B cell (primary cell): ENCODE measurements at regions not wholly inside any gene's neighbourhood (a gene's known extent, or its start where the extent isn't known, plus 50 kb on each side); places are given as distances from the start of the nearest gene placed in this dataset.

Experiments
- ATAC-seq: fragments of 200-7000 bp; cut with Tn5 transposase; one replicate; pipeline ENCODE4 v1.10.0; 2021; ENCODE audit warnings: low read depth, mild to moderate bottlenecking, moderate number of reproducible peaks, moderate library complexity
- CTCF ChIA-PET: fragments of 350-600 bp; sonication (Branson Sonifier 250); formaldehyde crosslinking; loops from one replicate; lab custom pipeline; 2021; ENCODE audit warnings: antibody characterized with exemption, inconsistent platforms; lab: Charles Lee
- POLR2A ChIA-PET: fragments of 350-600 bp; sonication (Branson Sonifier 250); formaldehyde crosslinking; loops from one replicate; lab custom pipeline; 2021; ENCODE audit warnings: antibody characterized with exemption; lab: Charles Lee
- DNase-seq: peaks from one replicate; pipeline ENCODE4 v3.0.0; 2013
- H2AFZ ChIP-seq: 2 replicates; pipeline ENCODE4 v1.6.1; 2012; ENCODE audit warnings: mild to moderate bottlenecking, low read depth, low read length; ENCODE audit not compliant: insufficient read depth, poor library complexity, severe bottlenecking
- H3K27ac ChIP-seq, 2 donors: 1 replicate in 1 of 2; 2 replicates in 1 of 2; pipeline ENCODE4 v1.5.1; 2012 to 2013; ENCODE audit warnings: low read length in 2 of 2, mild to moderate bottlenecking in 2 of 2, moderate library complexity in 1 of 2
- H3K27me3 ChIP-seq, 4 experiments: fragments of 200-600 bp in 1 of 4; sonication (generic) in 1 of 4; replicated peaks in 1 of 4; 1 replicate in 2 of 4; 2 replicates in 2 of 4; pipeline versions ENCODE4 v1.6.1 to v1.7.0; 2013 to 2016; ENCODE audit warnings: low read length in 3 of 4, mild to moderate bottlenecking in 2 of 4, mixed read lengths in 1 of 4, moderate library complexity in 1 of 4; ENCODE audit not compliant: insufficient read depth in 4 of 4, control insufficient read depth in 3 of 4; ENCODE audit errors: control extremely low read depth in 1 of 4
- H3K36me3 ChIP-seq, 2 experiments: replicated peaks in 1 of 2; 1 replicate in 1 of 2; 2 replicates in 1 of 2; pipeline versions ENCODE4 v1.6.1 to v1.7.1; 2013; ENCODE audit warnings: low read length in 1 of 2; ENCODE audit not compliant: insufficient read depth in 2 of 2, control insufficient read depth in 1 of 2; ENCODE audit errors: control extremely low read depth in 1 of 2, extremely low read depth in 1 of 2
- H3K4me1 ChIP-seq, 2 donors: fragments of 200-600 bp in 1 of 2; sonication (generic) in 1 of 2; 1 replicate in 1 of 2; 2 replicates in 1 of 2; pipeline versions ENCODE4 v1.5.1 to v1.6.1; 2013 to 2017; ENCODE audit warnings: low read length in 2 of 2; ENCODE audit not compliant: control insufficient read depth in 2 of 2, insufficient read depth in 2 of 2
- H3K4me2 ChIP-seq: replicated peaks from 2 replicates; pipeline ENCODE3; 2012; ENCODE audit warnings: mild to moderate bottlenecking, low read depth, low read length; ENCODE audit not compliant: poor library complexity, severe bottlenecking
- H3K4me3 ChIP-seq, 5 experiments: fragments of 200-600 bp in 1 of 5; sonication (generic) in 1 of 5; 1 replicate in 3 of 5; 2 replicates in 2 of 5; pipeline versions ENCODE4 v1.5.1 to v1.7.0; 2011 to 2016; ENCODE audit warnings: low read length in 4 of 5, mild to moderate bottlenecking in 4 of 5, low read depth in 2 of 5, control low read depth in 1 of 5, moderate library complexity in 1 of 5; ENCODE audit not compliant: insufficient read depth in 1 of 5; ENCODE audit errors: control extremely low read depth in 1 of 5, extremely low read depth in 1 of 5
- H3K79me2 ChIP-seq: fragments of 200-600 bp; sonication (generic); one replicate; pipeline ENCODE4 v1.6.0; 2016; ENCODE audit warnings: low read length; ENCODE audit not compliant: control insufficient read depth, insufficient read depth
- H3K9ac ChIP-seq: fragments of 200-600 bp; sonication (generic); 2 replicates; pipeline ENCODE4 v1.6.1; 2017; ENCODE audit warnings: mild to moderate bottlenecking, low read length, moderate library complexity
- H3K9me3 ChIP-seq, 3 donors: one replicate each; pipeline versions ENCODE4 v1.6.1 to v1.7.1; 2013; ENCODE audit warnings: low read length in 2 of 3; ENCODE audit not compliant: control insufficient read depth in 2 of 3, insufficient read depth in 1 of 3; ENCODE audit errors: control extremely low read depth in 1 of 3
- H4K20me1 ChIP-seq: 2 replicates; pipeline ENCODE4 v1.6.0; 2012; ENCODE audit warnings: mild to moderate bottlenecking, low read length; ENCODE audit not compliant: insufficient read depth, control insufficient read depth, poor library complexity, severe bottlenecking
- H3K27ac Mint-ChIP-seq: one replicate; pipeline ENCODE4 v1.8.0; 2021; ENCODE audit warnings: mixed read lengths
- H3K27me3 Mint-ChIP-seq: one replicate; pipeline ENCODE4 v1.8.0; 2021; ENCODE audit warnings: mixed read lengths
- H3K4me1 Mint-ChIP-seq: one replicate; pipeline ENCODE4 v1.8.0; 2021; ENCODE audit warnings: mixed read lengths
- H3K4me3 Mint-ChIP-seq: one replicate; pipeline ENCODE4 v1.8.0; 2021; ENCODE audit warnings: mixed read lengths
- H3K9me3 Mint-ChIP-seq: one replicate; pipeline ENCODE4 v1.8.0; 2022; ENCODE audit warnings: mixed read lengths; ENCODE audit not compliant: insufficient read depth
- EZH2 ChIP-seq: IDR thresholded peaks from 2 replicates; pipeline ENCODE4 v1.6.1; 2012; ENCODE audit warnings: borderline replicate concordance, low read depth, mild to moderate bottlenecking, moderate library complexity, low read length; ENCODE audit not compliant: insufficient read depth, poor library complexity, severe bottlenecking
- WGBS: methylation state at CpG from one replicate; pipeline ENCODE4 v1.1.5; 2013; ENCODE audit warnings: missing lambda C conversion rate; ENCODE audit not compliant: insufficient coverage; 5-methylcytosine and 5-hydroxymethylcytosine counted together
- intact Hi-C: fragments of 100-400 bp; cut with micrococcal nuclease; formaldehyde crosslinking; loops from one replicate; pipeline ENCODE4 v1.10.0; 2022
- TF ChIP-seq, protein P1 (sequence below): fragments of 200-600 bp; IDR thresholded peaks from one replicate; pipeline ENCODE4 v1.8.0; 2022; ENCODE audit warnings: antibody characterized with exemption, mild to moderate bottlenecking

DNA sequence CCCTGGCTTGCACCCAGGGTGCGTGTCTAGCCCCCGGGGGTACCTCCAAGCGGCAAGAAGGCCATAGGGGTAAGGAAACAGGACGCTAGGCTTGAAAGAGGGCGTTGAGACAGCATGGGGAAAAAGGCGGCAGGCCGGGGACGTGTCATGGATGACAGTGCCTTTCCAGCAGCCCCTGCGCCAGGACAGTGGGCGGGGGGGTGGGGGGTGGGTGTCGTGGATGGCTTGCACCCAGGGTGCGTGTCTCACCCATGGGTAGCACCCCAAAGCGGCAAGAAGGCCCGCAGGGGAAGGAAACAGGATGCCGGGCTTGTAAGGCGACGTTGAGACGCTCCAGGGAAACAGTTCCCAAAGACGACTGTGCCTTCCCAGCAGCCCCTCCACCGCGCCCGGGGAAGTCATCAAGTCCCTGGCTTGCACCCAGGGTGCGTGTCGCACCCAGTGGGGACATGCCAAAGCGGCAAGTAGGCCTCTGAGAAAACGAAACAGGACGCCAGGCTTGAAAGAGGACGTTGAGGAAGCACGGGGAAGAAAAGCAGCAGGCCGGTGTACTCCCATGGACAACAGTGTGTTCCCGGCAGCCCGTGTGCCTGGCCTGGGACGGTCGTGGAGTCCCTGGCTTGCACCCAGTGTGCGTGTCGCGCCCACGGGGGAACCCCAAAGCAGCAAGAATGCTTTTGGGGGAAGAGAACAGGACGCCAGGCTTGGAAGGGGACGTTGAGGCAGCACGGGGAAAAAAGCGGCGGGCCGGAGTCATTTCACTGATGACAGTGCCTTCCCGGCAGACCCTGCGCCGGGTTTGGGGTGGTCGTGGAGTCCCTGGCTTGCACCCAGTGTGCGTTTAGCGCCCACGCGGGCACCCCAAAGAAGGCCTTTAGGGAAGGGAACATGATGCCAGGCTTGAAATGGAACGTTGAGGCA lies 163.5 kb upstream of the ALG10B start:
- no peaks in the 10 kb centered on the region for H3K27me3 Mint-ChIP-seq
- Histone ChIP-seq H3K79me2 (no peaks in the 10 kb centered on the region), H3K9me3 (peaks cover 0 to 93% (median 3%) of the 10 kb centered on the region in 3 donors), H3K4me1 (no peaks in the 10 kb centered on the region), H2AFZ (no peak overlapping the region), H3K4me3 (no peak overlapping the region), H3K27me3 (no peaks in the 10 kb centered on the region), H3K9ac (no peak overlapping the region), H4K20me1 (no peaks in the 10 kb centered on the region), H3K27ac (no peak overlapping the region), H3K4me2 (no peak overlapping the region), H3K36me3 (no peaks in the 10 kb centered on the region)
- no peak for TF ChIP-seq EZH2
- TF ChIP-seq, protein P1, sequence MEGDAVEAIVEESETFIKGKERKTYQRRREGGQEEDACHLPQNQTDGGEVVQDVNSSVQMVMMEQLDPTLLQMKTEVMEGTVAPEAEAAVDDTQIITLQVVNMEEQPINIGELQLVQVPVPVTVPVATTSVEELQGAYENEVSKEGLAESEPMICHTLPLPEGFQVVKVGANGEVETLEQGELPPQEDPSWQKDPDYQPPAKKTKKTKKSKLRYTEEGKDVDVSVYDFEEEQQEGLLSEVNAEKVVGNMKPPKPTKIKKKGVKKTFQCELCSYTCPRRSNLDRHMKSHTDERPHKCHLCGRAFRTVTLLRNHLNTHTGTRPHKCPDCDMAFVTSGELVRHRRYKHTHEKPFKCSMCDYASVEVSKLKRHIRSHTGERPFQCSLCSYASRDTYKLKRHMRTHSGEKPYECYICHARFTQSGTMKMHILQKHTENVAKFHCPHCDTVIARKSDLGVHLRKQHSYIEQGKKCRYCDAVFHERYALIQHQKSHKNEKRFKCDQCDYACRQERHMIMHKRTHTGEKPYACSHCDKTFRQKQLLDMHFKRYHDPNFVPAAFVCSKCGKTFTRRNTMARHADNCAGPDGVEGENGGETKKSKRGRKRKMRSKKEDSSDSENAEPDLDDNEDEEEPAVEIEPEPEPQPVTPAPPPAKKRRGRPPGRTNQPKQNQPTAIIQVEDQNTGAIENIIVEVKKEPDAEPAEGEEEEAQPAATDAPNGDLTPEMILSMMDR, result no peak
- ChIA-PET POLR2A (no interaction called here), CTCF (no interaction called here)
- DNase-seq (no peak), ATAC-seq (no peak)
- 91% methylated on average over 53 of the region's 53 CpGs for WGBS
- H3K9me3 Mint-ChIP-seq, result no peaks in the 10 kb centered on the region
- intact Hi-C loops, result no loop called here
- H3K4me3 Mint-ChIP-seq, result no peak overlapping the region
- no peak overlapping the region for H3K27ac Mint-ChIP-seq
- H3K4me1 Mint-ChIP-seq, result no peaks in the 10 kb centered on the region

DNA sequence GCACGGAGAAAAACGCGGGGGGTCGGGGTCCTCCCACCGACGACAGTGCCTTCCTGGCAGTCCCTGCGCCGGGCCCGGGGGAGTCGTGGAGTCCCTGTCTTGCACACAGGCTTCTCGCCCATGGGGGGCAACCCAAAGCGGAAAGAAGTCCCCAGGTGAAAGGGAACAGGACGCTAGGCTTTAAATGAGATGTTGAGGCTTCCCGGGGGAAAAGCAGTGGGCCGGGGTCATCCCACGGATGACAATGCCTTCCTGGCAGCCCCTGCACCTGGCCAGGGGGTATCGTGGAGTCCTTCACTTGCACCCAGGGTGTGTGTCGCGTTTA lies 162.9 kb upstream of the ALG10B start:
- Mint-ChIP-seq H3K27me3 (no peaks in the 10 kb centered on the region), H3K9me3 (no peaks in the 10 kb centered on the region), H3K4me3 (no peak overlapping the region), H3K4me1 (no peaks in the 10 kb centered on the region), H3K27ac (no peak overlapping the region)
- Histone ChIP-seq H3K79me2 (no peaks in the 10 kb centered on the region), H3K4me1 (no peaks in the 10 kb centered on the region), H3K27me3 (no peaks in the 10 kb centered on the region), H3K9me3 (peaks cover 0 to 95% (median 3%) of the 10 kb centered on the region in 3 donors), H3K4me3 (no peak overlapping the region), H3K4me2 (no peak overlapping the region), H3K36me3 (no peaks in the 10 kb centered on the region), H2AFZ (no peak overlapping the region), H3K27ac (no peak overlapping the region), H3K9ac (no peak overlapping the region), H4K20me1 (no peaks in the 10 kb centered on the region)
- POLR2A ChIA-PET, result no interaction called here
- CTCF ChIA-PET, result no interaction called here
- ATAC-seq (no peak), DNase-seq (no peak)
- no peak for TF ChIP-seq EZH2
- TF ChIP-seq, protein P1, result no peak
- intact Hi-C loops, result no loop called here
- 89% methylated on average over 19 of the region's 19 CpGs for WGBS
